ENCODE measurements at regions not wholly inside any gene's neighbourhood (a gene's known extent, or its start where the extent isn't known, plus 50 kb on each side); places are given as distances from the start of the nearest gene placed in this dataset.

DNA sequence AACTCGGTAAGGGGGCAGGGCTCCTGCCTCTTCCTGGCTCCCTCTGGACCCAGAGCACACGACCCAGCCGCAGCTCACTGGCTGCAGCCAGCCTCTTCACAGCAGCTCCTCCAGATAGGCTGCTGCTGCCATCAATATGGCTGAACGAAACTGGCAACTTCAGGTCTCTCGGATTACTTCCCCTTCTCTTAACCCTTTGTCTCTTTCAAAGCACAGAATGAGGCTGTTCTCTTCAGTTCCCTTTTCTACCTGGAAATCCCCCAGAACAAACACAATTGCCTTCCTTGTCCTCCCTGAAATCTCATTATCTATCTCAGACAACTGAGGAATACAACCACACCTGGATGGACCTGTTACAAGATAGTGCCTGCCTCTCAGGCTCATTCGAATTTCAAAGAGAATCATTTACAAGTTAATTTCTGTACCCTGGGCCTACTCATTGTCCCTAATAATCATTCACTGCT, 193.4 kb upstream of the MBL2 start:
- no peak for TF ChIP-seq POLR2A (IDR thresholded peaks at IDR 0.05)
- TF ChIP-seq, protein P1, sequence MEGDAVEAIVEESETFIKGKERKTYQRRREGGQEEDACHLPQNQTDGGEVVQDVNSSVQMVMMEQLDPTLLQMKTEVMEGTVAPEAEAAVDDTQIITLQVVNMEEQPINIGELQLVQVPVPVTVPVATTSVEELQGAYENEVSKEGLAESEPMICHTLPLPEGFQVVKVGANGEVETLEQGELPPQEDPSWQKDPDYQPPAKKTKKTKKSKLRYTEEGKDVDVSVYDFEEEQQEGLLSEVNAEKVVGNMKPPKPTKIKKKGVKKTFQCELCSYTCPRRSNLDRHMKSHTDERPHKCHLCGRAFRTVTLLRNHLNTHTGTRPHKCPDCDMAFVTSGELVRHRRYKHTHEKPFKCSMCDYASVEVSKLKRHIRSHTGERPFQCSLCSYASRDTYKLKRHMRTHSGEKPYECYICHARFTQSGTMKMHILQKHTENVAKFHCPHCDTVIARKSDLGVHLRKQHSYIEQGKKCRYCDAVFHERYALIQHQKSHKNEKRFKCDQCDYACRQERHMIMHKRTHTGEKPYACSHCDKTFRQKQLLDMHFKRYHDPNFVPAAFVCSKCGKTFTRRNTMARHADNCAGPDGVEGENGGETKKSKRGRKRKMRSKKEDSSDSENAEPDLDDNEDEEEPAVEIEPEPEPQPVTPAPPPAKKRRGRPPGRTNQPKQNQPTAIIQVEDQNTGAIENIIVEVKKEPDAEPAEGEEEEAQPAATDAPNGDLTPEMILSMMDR (IDR thresholded peaks at IDR 0.05): no peak

Measured in esophagus squamous epithelium (tissue), 4 donors.